ENCODE measurements at regions not wholly inside any gene's neighbourhood (a gene's known extent, or its start where the extent isn't known, plus 50 kb on each side); places are given as distances from the start of the nearest gene placed in this dataset.
A peak's percentile ranks its signal among the peaks of the same experiment; 100 is the strongest.

GRCh38 chr16:47787696-47788095 lies 326.6 kb downstream of the PHKB start:
- DNase-seq (ENCODE audit: low read depth in 2 of 2), result peak; percentile 10 to 33
- Histone ChIP-seq H4K20me1 (ENCODE audit: control insufficient read depth, extremely low read depth, insufficient read depth, low read length) (no peaks in the 10 kb centered on the region), H3K36me3 (ENCODE audit: control insufficient read depth, insufficient read depth, low read length) (no peaks in the 10 kb centered on the region), H3K79me2 (ENCODE audit: control insufficient read depth, insufficient read depth, low read length) (no peaks in the 10 kb centered on the region), H3K9ac (ENCODE audit: insufficient read depth, low read length) (no peak overlapping the region), H2AFZ (ENCODE audit: low read length) (no peak overlapping the region), H3K27me3 (ENCODE audit: control insufficient read depth, insufficient read depth, low read length) (no peaks in the 10 kb centered on the region), H3K27ac (ENCODE audit: insufficient read depth, low read length) (no peak overlapping the region), H3K4me2 (ENCODE audit: extremely low read depth, insufficient read depth, low read length) (no peak overlapping the region), H3K9me3 (ENCODE audit: control insufficient read depth, insufficient read depth, low read depth, low read length) (no peaks in the 10 kb centered on the region), H3K4me3 (replicated peaks in 1 of 4; ENCODE audit: control extremely low read depth in 1 of 4, insufficient read depth in 1 of 4, low read depth in 3 of 4, low read length in 4 of 4) (no peak overlapping the region), H3K4me1 (ENCODE audit: control insufficient read depth, extremely low read depth, insufficient read depth, low read length) (no peaks in the 10 kb centered on the region)
- no peak for TF ChIP-seq EZH2 (IDR thresholded peaks at IDR 0.05; ENCODE audit: low read length, missing control alignments)

GRCh38 chr16:47781673-47782072 lies 320.5 kb downstream of the PHKB start:
- no peaks in the 10 kb centered on the region for H3K27me3 ChIP-seq (ENCODE audit: control insufficient read depth, insufficient read depth, low read length)
- H4K20me1 ChIP-seq (ENCODE audit: control insufficient read depth, extremely low read depth, insufficient read depth, low read length), result no peaks in the 10 kb centered on the region
- no peaks in the 10 kb centered on the region for H3K36me3 ChIP-seq (ENCODE audit: control insufficient read depth, insufficient read depth, low read length)
- DNase-seq (ENCODE audit: low read depth in 2 of 2), result no peak
- H3K9ac ChIP-seq (ENCODE audit: insufficient read depth, low read length), result no peak overlapping the region
- H2AFZ ChIP-seq (ENCODE audit: low read length), result no peak overlapping the region
- no peak overlapping the region for H3K4me3 ChIP-seq (replicated peaks in 1 of 4; ENCODE audit: control extremely low read depth in 1 of 4, insufficient read depth in 1 of 4, low read depth in 3 of 4, low read length in 4 of 4)
- no peaks in the 10 kb centered on the region for H3K4me1 ChIP-seq (ENCODE audit: control insufficient read depth, extremely low read depth, insufficient read depth, low read length)
- H3K79me2 ChIP-seq (ENCODE audit: control insufficient read depth, insufficient read depth, low read length), result no peaks in the 10 kb centered on the region
- H3K9me3 ChIP-seq (ENCODE audit: control insufficient read depth, insufficient read depth, low read depth, low read length), result no peaks in the 10 kb centered on the region
- H3K4me2 ChIP-seq (ENCODE audit: extremely low read depth, insufficient read depth, low read length), result no peak overlapping the region
- no peak for TF ChIP-seq EZH2 (IDR thresholded peaks at IDR 0.05; ENCODE audit: low read length, missing control alignments)
- no peak for TF ChIP-seq CTCF (conservative IDR thresholded peaks at IDR 0.05 in 1 of 2, IDR thresholded peaks at IDR 0.05 in 1 of 2; ENCODE audit: low read depth in 1 of 2, low read length in 2 of 2)
- no peak overlapping the region for H3K27ac ChIP-seq (ENCODE audit: insufficient read depth, low read length)

GRCh38 chr16:47780213-47780875 lies 319.2 kb downstream of the PHKB start:
- no peak for TF ChIP-seq EZH2 (IDR thresholded peaks at IDR 0.05; ENCODE audit: low read length, missing control alignments)
- no peak for TF ChIP-seq CTCF (conservative IDR thresholded peaks at IDR 0.05 in 1 of 2, IDR thresholded peaks at IDR 0.05 in 1 of 2; ENCODE audit: low read depth in 1 of 2, low read length in 2 of 2)
- no peak overlapping the region for H3K4me3 ChIP-seq (replicated peaks in 1 of 4; ENCODE audit: control extremely low read depth in 1 of 4, insufficient read depth in 1 of 4, low read depth in 3 of 4, low read length in 4 of 4)
- no peaks in the 10 kb centered on the region for H3K79me2 ChIP-seq (ENCODE audit: control insufficient read depth, insufficient read depth, low read length)
- H3K4me2 ChIP-seq (ENCODE audit: extremely low read depth, insufficient read depth, low read length), result no peak overlapping the region
- H3K27ac ChIP-seq (ENCODE audit: insufficient read depth, low read length), result no peak overlapping the region
- no peaks in the 10 kb centered on the region for H3K4me1 ChIP-seq (ENCODE audit: control insufficient read depth, extremely low read depth, insufficient read depth, low read length)
- no peak overlapping the region for H3K9ac ChIP-seq (ENCODE audit: insufficient read depth, low read length)
- DNase-seq (ENCODE audit: low read depth in 2 of 2), result no peak
- no peaks in the 10 kb centered on the region for H4K20me1 ChIP-seq (ENCODE audit: control insufficient read depth, extremely low read depth, insufficient read depth, low read length)
- H3K27me3 ChIP-seq (ENCODE audit: control insufficient read depth, insufficient read depth, low read length), result no peaks in the 10 kb centered on the region
- no peaks in the 10 kb centered on the region for H3K36me3 ChIP-seq (ENCODE audit: control insufficient read depth, insufficient read depth, low read length)
- no peak overlapping the region for H2AFZ ChIP-seq (ENCODE audit: low read length)
- H3K9me3 ChIP-seq (ENCODE audit: control insufficient read depth, insufficient read depth, low read depth, low read length), result no peaks in the 10 kb centered on the region

Measured in fibroblast of lung (primary cell).